SK-N-SH (cell line): ENCODE measurements at regions not wholly inside any gene's neighbourhood (a gene's known extent, or its start where the extent isn't known, plus 50 kb on each side); places are given as distances from the start of the nearest gene placed in this dataset.

Experiments used
- CTCF ChIA-PET: fragments of 300-600, 350-600 bp; formaldehyde crosslinking; extraction: SDS; loops from one replicate; lab custom pipeline; 2021; lab: Yijun Ruan, JAX
- POLR2A ChIA-PET: fragments of 350-600 bp; sonication (Branson Sonifier 250); formaldehyde crosslinking; extraction: SDS; loops from one replicate; lab custom pipeline; 2020; ENCODE audit warnings: antibody characterized with exemption, inconsistent platforms; lab: Yijun Ruan, JAX
- DNase-seq: peaks from one replicate; pipeline ENCODE4 v3.0.0; 2012
- H2AFZ ChIP-seq: fragments of 200-600 bp; sonication (generic); 2 replicates; pipeline ENCODE4 v1.8.1; 2016; ENCODE audit warnings: antibody characterized with exemption, mild to moderate bottlenecking, low read depth
- H3F3A ChIP-seq: fragments of 200-600 bp; sonication (generic); replicated peaks from 2 replicates; pipeline ENCODE3; 2016; ENCODE audit warnings: antibody characterized with exemption, mild to moderate bottlenecking; ENCODE audit not compliant: insufficient read depth
- H3K27ac ChIP-seq, 2 experiments: fragments of 200-500 bp in 1 of 2; fragments of 200-600 bp in 1 of 2; sonication (Bioruptor generic) in 1 of 2; sonication (generic), shearing (Covaris generic) in 1 of 2; 2 replicates each; pipeline versions ENCODE4 v1.5.1 to v1.6.1; 2014 to 2016; ENCODE audit warnings: low read depth in 2 of 2, inconsistent platforms in 1 of 2, low read length in 1 of 2, mild to moderate bottlenecking in 1 of 2, mixed read lengths in 1 of 2
- H3K27me3 ChIP-seq: fragments of 200-600 bp; sonication (generic), shearing (Covaris generic); 2 replicates; pipeline ENCODE4 v1.6.1; 2016; ENCODE audit warnings: mixed run types; ENCODE audit not compliant: insufficient read depth
- H3K36me3 ChIP-seq, 2 experiments: fragments of 200-500 bp in 1 of 2; fragments of 200-600 bp in 1 of 2; sonication (Bioruptor generic) in 1 of 2; sonication (generic) in 1 of 2; replicated peaks in 1 of 2; 2 replicates each; pipeline versions ENCODE3 to v1.5.1; 2014 to 2016; ENCODE audit warnings: low read length in 1 of 2, mild to moderate bottlenecking in 1 of 2; ENCODE audit not compliant: insufficient read depth in 2 of 2, control insufficient read depth in 1 of 2
- H3K4me1 ChIP-seq, 2 experiments: fragments of 200-500 bp in 1 of 2; fragments of 200-600 bp in 1 of 2; sonication (Bioruptor generic) in 1 of 2; sonication (generic), shearing (Covaris generic) in 1 of 2; 2 replicates each; pipeline versions ENCODE4 v1.5.1 to v1.6.1; 2014 to 2016; ENCODE audit warnings: low read depth in 1 of 2, low read length in 1 of 2, mixed run types in 1 of 2; ENCODE audit not compliant: insufficient read depth in 2 of 2, control insufficient read depth in 1 of 2
- H3K4me2 ChIP-seq: fragments of 200-600 bp; sonication (generic), shearing (Covaris generic); 2 replicates; pipeline ENCODE4 v1.6.1; 2017; ENCODE audit warnings: mixed run types
- H3K4me3 ChIP-seq, 2 experiments: fragments of 200-500 bp in 1 of 2; fragments of 200-600 bp in 1 of 2; sonication (Bioruptor generic) in 1 of 2; sonication (generic), shearing (Covaris generic) in 1 of 2; 2 replicates each; pipeline versions ENCODE4 v1.5.1 to v1.8.1; 2014 to 2016; ENCODE audit warnings: low read depth in 2 of 2, inconsistent platforms in 1 of 2, low read length in 1 of 2, mild to moderate bottlenecking in 1 of 2, mixed read lengths in 1 of 2, moderate library complexity in 1 of 2
- H3K79me2 ChIP-seq: fragments of 200-600 bp; sonication (generic); 2 replicates; pipeline ENCODE4 v1.8.1; 2017; ENCODE audit warnings: mild to moderate bottlenecking; ENCODE audit not compliant: insufficient read depth
- H3K9ac ChIP-seq: fragments of 200-600 bp; sonication (generic); 2 replicates; pipeline ENCODE4 v1.6.1; 2017; ENCODE audit warnings: mixed run types
- H3K9me2 ChIP-seq: fragments of 200-600 bp; sonication (generic); 2 replicates; pipeline ENCODE4 v1.6.1; 2017; ENCODE audit warnings: mixed run types
- H3K9me3 ChIP-seq: fragments of 200-600 bp; sonication (generic); 2 replicates; pipeline ENCODE4 v1.6.1; 2017; ENCODE audit warnings: mixed run types, mild to moderate bottlenecking, moderate library complexity
- H4K20me1 ChIP-seq: fragments of 200-600 bp; sonication (generic); 2 replicates; pipeline ENCODE4 v1.6.1; 2017; ENCODE audit warnings: mild to moderate bottlenecking, mixed run types; ENCODE audit not compliant: insufficient read depth
- CHD2 ChIP-seq: fragments of 150-350 bp; IDR thresholded peaks from 2 replicates; pipeline ENCODE4 v1.6.1; 2018; ENCODE audit warnings: low read length; ENCODE audit not compliant: partially characterized antibody
- EZH2phosphoT487 ChIP-seq: fragments of 200-600 bp; sonication (generic); IDR thresholded peaks from 2 replicates; pipeline ENCODE4 v1.6.1; 2017; ENCODE audit warnings: low read depth, mixed run types, mild to moderate bottlenecking, antibody characterized with exemption, moderate library complexity, borderline replicate concordance
- FOSL2 ChIP-seq: IDR thresholded peaks from 2 replicates; pipeline ENCODE4 v1.4.0; 2012; ENCODE audit warnings: low read depth, mild to moderate bottlenecking, moderate library complexity, borderline replicate concordance
- FOXJ3 ChIP-seq: sonication (generic); formaldehyde crosslinking; IDR thresholded peaks from 2 replicates; pipeline ENCODE4 v1.5.1; 2020; ENCODE audit warnings: mild to moderate bottlenecking, missing genetic modification reagents
- JUND ChIP-seq: IDR thresholded peaks from 2 replicates; pipeline ENCODE4 v1.4.0; 2012
- MXI1 ChIP-seq: IDR thresholded peaks from 2 replicates; pipeline ENCODE4 v1.6.1; 2012; ENCODE audit warnings: mild to moderate bottlenecking, low read depth, low read length, improper control_type of control experiment
- NFIC ChIP-seq: IDR thresholded peaks from 2 replicates; pipeline ENCODE4 v1.4.0; 2012; ENCODE audit warnings: borderline replicate concordance
- NRF1 ChIP-seq: IDR thresholded peaks from 2 replicates; pipeline ENCODE4 v1.6.1; 2012; ENCODE audit warnings: low read depth, mild to moderate bottlenecking, low read length
- RAD21 ChIP-seq: IDR thresholded peaks from 2 replicates; pipeline ENCODE4 v1.6.1; 2012; ENCODE audit warnings: mild to moderate bottlenecking, low read length
- RFX5 ChIP-seq: IDR thresholded peaks from 2 replicates; pipeline ENCODE4 v1.6.1; 2012; ENCODE audit warnings: mild to moderate bottlenecking, improper control_type of control experiment, low read length
- SIN3A ChIP-seq: IDR thresholded peaks from 2 replicates; pipeline ENCODE4 v1.6.1; 2012; ENCODE audit warnings: low read depth, mild to moderate bottlenecking, low read length, moderate library complexity, borderline replicate concordance
- SMC3 ChIP-seq: IDR thresholded peaks from 2 replicates; pipeline ENCODE4 v1.6.1; 2012; ENCODE audit warnings: low read depth, low read length, improper control_type of control experiment
- TAF1 ChIP-seq: IDR thresholded peaks from 2 replicates; pipeline ENCODE4 v1.6.1; 2012; ENCODE audit warnings: low read depth, mild to moderate bottlenecking, low read length, moderate library complexity, borderline replicate concordance
- TCF12 ChIP-seq: IDR thresholded peaks from 2 replicates; pipeline ENCODE4 v1.4.0; 2012
- WGBS: methylation state at CpG from one replicate; pipeline ENCODE4 v1.1.6; 2017; ENCODE audit warnings: low lambda C conversion rate; 5-methylcytosine and 5-hydroxymethylcytosine counted together
- TF ChIP-seq, protein P1 (sequence below): IDR thresholded peaks from 2 replicates; pipeline ENCODE4; 2012
- TF ChIP-seq, protein P2 (sequence below): fragments of 150-350 bp; IDR thresholded peaks from 2 replicates; pipeline ENCODE4 v1.6.1; 2016; ENCODE audit warnings: mild to moderate bottlenecking, low read depth, low read length
- TF ChIP-seq, protein P3 (sequence below): IDR thresholded peaks from 2 replicates; pipeline ENCODE4 v1.6.1; 2012; ENCODE audit warnings: mild to moderate bottlenecking, low read depth, low read length, moderate library complexity
- TF ChIP-seq, protein P4 (sequence below): IDR thresholded peaks from 2 replicates; pipeline ENCODE4 v1.4.0; 2012; ENCODE audit warnings: low read depth
- TF ChIP-seq, protein P5 (sequence below): IDR thresholded peaks from 2 replicates; pipeline ENCODE4 v1.4.0; 2012; ENCODE audit warnings: low read depth, borderline replicate concordance
- TF ChIP-seq, protein P6 (sequence below): fragments of 200-600 bp; sonication (generic); IDR thresholded peaks from 2 replicates; pipeline ENCODE4 v1.6.1; 2017; ENCODE audit warnings: antibody characterized with exemption, mild to moderate bottlenecking, moderate library complexity
- TF ChIP-seq, protein P7 (sequence below): fragments of 150-350 bp; IDR thresholded peaks from 2 replicates; pipeline ENCODE4 v1.6.1; 2017; ENCODE audit warnings: antibody characterized with exemption, low read length, low read depth, borderline replicate concordance
- TF ChIP-seq, protein P8 (sequence below): IDR thresholded peaks from 2 replicates; pipeline ENCODE4 v1.4.0; 2012; ENCODE audit warnings: low read depth, borderline replicate concordance

DNA sequence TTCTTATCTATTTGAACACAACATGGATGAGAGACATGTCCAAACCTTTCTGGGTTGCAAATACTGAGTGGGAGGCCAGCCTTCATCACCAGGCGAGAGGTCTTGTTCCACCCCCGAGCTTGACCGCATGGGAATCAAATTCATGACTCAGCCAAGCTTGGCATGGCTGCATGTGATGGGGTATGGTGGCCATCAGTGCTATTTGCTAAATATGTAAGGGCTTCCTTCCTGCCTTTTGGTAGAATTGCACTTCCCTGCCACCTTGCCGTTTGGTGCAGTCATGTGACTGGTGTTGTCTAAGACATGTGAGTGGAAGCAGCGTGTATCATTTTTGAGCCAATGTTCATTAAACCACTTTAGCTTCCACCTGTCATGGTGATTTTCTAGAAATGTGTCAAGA is 508.9 kb upstream of the SULF2 start:
- CTCF ChIA-PET, result interaction anchor here (0.9 to 5.8 kb wide), 4 partner anchors 10 to 616 kb away, joined by 3 to 36 read pairs (median 4); no protein-coding TSS in a partner anchor
- no peak for TF ChIP-seq RAD21
- TF ChIP-seq NRF1, result no peak
- TF ChIP-seq EZH2phosphoT487, result no peak
- no peak for TF ChIP-seq SMC3
- peak; percentile 40; the same call in 1 of the 2 replicates for TF ChIP-seq FOSL2
- no peak for TF ChIP-seq RFX5
- TF ChIP-seq, protein P1, sequence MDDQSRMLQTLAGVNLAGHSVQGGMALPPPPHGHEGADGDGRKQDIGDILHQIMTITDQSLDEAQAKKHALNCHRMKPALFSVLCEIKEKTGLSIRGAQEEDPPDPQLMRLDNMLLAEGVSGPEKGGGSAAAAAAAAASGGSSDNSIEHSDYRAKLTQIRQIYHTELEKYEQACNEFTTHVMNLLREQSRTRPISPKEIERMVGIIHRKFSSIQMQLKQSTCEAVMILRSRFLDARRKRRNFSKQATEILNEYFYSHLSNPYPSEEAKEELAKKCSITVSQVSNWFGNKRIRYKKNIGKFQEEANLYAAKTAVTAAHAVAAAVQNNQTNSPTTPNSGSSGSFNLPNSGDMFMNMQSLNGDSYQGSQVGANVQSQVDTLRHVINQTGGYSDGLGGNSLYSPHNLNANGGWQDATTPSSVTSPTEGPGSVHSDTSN, result peak; percentile 23; the same call in 1 of the 2 replicates
- TF ChIP-seq, protein P2, sequence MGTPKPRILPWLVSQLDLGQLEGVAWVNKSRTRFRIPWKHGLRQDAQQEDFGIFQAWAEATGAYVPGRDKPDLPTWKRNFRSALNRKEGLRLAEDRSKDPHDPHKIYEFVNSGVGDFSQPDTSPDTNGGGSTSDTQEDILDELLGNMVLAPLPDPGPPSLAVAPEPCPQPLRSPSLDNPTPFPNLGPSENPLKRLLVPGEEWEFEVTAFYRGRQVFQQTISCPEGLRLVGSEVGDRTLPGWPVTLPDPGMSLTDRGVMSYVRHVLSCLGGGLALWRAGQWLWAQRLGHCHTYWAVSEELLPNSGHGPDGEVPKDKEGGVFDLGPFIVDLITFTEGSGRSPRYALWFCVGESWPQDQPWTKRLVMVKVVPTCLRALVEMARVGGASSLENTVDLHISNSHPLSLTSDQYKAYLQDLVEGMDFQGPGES, result no peak
- TF ChIP-seq NFIC, result peak; percentile 48; the same call in 1 of the 2 replicates
- no peak for TF ChIP-seq MXI1
- TF ChIP-seq, protein P3, sequence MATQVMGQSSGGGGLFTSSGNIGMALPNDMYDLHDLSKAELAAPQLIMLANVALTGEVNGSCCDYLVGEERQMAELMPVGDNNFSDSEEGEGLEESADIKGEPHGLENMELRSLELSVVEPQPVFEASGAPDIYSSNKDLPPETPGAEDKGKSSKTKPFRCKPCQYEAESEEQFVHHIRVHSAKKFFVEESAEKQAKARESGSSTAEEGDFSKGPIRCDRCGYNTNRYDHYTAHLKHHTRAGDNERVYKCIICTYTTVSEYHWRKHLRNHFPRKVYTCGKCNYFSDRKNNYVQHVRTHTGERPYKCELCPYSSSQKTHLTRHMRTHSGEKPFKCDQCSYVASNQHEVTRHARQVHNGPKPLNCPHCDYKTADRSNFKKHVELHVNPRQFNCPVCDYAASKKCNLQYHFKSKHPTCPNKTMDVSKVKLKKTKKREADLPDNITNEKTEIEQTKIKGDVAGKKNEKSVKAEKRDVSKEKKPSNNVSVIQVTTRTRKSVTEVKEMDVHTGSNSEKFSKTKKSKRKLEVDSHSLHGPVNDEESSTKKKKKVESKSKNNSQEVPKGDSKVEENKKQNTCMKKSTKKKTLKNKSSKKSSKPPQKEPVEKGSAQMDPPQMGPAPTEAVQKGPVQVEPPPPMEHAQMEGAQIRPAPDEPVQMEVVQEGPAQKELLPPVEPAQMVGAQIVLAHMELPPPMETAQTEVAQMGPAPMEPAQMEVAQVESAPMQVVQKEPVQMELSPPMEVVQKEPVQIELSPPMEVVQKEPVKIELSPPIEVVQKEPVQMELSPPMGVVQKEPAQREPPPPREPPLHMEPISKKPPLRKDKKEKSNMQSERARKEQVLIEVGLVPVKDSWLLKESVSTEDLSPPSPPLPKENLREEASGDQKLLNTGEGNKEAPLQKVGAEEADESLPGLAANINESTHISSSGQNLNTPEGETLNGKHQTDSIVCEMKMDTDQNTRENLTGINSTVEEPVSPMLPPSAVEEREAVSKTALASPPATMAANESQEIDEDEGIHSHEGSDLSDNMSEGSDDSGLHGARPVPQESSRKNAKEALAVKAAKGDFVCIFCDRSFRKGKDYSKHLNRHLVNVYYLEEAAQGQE, result no peak
- TF ChIP-seq, protein P4, sequence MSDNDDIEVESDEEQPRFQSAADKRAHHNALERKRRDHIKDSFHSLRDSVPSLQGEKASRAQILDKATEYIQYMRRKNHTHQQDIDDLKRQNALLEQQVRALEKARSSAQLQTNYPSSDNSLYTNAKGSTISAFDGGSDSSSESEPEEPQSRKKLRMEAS, result peak; percentile 78
- no peak for TF ChIP-seq SIN3A
- TF ChIP-seq JUND, result peak; percentile 44
- TF ChIP-seq TAF1, result no peak
- peak; percentile 63 for TF ChIP-seq TCF12
- TF ChIP-seq, protein P5, sequence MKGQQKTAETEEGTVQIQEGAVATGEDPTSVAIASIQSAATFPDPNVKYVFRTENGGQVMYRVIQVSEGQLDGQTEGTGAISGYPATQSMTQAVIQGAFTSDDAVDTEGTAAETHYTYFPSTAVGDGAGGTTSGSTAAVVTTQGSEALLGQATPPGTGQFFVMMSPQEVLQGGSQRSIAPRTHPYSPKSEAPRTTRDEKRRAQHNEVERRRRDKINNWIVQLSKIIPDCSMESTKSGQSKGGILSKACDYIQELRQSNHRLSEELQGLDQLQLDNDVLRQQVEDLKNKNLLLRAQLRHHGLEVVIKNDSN, result peak; percentile 72
- TF ChIP-seq FOXJ3, result no peak
- TF ChIP-seq, protein P6, sequence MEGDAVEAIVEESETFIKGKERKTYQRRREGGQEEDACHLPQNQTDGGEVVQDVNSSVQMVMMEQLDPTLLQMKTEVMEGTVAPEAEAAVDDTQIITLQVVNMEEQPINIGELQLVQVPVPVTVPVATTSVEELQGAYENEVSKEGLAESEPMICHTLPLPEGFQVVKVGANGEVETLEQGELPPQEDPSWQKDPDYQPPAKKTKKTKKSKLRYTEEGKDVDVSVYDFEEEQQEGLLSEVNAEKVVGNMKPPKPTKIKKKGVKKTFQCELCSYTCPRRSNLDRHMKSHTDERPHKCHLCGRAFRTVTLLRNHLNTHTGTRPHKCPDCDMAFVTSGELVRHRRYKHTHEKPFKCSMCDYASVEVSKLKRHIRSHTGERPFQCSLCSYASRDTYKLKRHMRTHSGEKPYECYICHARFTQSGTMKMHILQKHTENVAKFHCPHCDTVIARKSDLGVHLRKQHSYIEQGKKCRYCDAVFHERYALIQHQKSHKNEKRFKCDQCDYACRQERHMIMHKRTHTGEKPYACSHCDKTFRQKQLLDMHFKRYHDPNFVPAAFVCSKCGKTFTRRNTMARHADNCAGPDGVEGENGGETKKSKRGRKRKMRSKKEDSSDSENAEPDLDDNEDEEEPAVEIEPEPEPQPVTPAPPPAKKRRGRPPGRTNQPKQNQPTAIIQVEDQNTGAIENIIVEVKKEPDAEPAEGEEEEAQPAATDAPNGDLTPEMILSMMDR, result no peak
- TF ChIP-seq CHD2, result no peak
- TF ChIP-seq, protein P7, sequence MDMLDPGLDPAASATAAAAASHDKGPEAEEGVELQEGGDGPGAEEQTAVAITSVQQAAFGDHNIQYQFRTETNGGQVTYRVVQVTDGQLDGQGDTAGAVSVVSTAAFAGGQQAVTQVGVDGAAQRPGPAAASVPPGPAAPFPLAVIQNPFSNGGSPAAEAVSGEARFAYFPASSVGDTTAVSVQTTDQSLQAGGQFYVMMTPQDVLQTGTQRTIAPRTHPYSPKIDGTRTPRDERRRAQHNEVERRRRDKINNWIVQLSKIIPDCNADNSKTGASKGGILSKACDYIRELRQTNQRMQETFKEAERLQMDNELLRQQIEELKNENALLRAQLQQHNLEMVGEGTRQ, result no peak
- TF ChIP-seq, protein P8, sequence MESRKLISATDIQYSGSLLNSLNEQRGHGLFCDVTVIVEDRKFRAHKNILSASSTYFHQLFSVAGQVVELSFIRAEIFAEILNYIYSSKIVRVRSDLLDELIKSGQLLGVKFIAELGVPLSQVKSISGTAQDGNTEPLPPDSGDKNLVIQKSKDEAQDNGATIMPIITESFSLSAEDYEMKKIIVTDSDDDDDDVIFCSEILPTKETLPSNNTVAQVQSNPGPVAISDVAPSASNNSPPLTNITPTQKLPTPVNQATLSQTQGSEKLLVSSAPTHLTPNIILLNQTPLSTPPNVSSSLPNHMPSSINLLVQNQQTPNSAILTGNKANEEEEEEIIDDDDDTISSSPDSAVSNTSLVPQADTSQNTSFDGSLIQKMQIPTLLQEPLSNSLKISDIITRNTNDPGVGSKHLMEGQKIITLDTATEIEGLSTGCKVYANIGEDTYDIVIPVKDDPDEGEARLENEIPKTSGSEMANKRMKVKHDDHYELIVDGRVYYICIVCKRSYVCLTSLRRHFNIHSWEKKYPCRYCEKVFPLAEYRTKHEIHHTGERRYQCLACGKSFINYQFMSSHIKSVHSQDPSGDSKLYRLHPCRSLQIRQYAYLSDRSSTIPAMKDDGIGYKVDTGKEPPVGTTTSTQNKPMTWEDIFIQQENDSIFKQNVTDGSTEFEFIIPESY, result no peak

More for the DNA sequence above, 508.9 kb upstream of the SULF2 start:
- H3K9me3 ChIP-seq, result no peaks in the 10 kb centered on the region
- no peaks in the 10 kb centered on the region for H4K20me1 ChIP-seq
- WGBS, result 70% methylated on average over 5 of the region's 5 CpGs
- H3K27ac ChIP-seq, result peak overlapping the region; percentile 84
- no peaks in the 10 kb centered on the region for H3K9me2 ChIP-seq
- H3K4me3 ChIP-seq, result no peak overlapping the region
- H3K79me2 ChIP-seq, result no peaks in the 10 kb centered on the region
- H3F3A ChIP-seq, result peaks cover 28% of the 10 kb centered on the region
- DNase-seq, result no peak
- peak overlapping the region; percentile 14; the same call in 1 of the 2 replicates for H3K4me2 ChIP-seq
- H3K9ac ChIP-seq, result no peak overlapping the region
- no peak overlapping the region for H2AFZ ChIP-seq
- H3K27me3 ChIP-seq, result no peaks in the 10 kb centered on the region
- POLR2A ChIA-PET, result no interaction called here
- no peaks in the 10 kb centered on the region for H3K36me3 ChIP-seq
- peaks cover 29 to 38% of the 10 kb centered on the region in 2 experiments for H3K4me1 ChIP-seq
